HG03520 (cell line): ENCODE measurements at regions not wholly inside any gene's neighbourhood (a gene's known extent, or its start where the extent isn't known, plus 50 kb on each side); places are given as distances from the start of the nearest gene placed in this dataset.

ENCODE experiments used
- ATAC-seq: cut with Tn5 transposase; IDR thresholded peaks from one replicate; pipeline ENCODE4 v1.9.1; 2021; ENCODE audit warnings: mild to moderate bottlenecking, moderate library complexity; ENCODE audit not compliant: unreplicated experiment

DNA sequence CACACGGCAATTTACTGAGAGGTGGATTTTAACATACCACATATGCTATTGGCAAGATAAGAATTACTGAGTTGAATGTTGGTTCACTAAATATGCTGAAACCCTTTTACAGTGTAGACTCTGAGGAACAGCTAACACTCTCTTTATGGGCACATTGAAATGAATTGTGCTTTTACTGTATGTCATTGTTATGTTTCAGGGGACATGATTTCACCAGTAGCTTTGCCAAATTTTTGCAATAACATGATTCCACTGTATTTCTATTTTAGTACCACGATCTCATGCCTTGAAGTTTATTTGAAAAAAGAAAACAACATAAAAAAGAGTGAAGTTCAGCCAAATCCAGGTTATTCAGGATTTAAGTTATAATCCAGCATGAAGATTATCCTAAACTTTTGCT is 188.5 kb downstream of the HLX start:
- no peak for ATAC-seq

DNA sequence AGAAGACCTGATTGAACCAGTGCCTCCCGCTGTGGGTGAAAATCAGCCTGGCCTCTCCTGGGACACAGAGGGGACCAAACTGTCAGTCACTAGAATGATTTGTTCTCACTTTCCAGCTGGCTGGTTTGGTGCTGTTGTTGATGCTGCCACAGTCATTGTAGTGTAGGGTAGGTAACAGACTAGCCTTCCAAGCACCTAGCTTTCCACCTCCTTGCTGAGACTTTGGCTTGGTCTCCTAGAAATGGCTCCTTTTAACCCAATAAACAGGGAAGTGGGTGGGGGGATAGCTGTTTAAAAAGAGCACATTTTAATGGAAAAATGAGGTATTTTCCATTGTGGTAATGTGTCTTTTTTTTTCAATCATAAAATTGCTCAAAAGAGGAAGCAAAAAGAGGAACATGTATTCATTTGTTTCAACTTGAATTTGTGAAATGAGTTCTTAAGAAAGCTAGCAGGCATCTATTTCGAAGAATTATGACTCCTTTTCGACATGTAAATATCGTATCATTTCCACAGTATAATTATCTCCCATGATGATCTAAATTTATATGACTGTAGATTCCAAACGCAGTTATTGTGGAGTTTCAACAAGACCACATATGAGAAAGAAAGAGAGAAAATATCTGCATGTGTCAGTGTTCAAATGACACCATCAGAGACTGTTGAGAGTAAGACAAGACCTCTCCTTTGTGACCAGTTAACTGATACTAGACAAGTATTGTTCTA is 190.1 kb downstream of the HLX start:
- peak; percentile 77 for ATAC-seq

DNA sequence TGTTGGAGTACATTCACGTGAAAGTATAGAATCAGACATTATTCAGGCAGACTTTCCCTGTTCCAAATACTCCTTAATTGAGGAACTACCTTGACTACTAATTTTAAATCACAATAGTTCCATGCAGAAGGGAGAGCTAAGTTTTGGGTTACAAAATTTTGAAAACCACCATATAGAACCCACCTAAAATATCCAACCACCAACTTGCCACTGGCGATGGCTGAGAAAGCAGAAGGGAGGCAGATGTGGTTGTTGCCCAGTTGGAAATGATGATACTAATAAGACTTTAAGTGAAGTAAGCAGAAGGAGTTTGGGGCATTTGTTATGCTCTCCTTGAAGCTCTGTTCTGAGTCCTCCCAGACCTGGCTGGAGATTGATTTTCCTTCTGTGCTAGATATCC is 190.7 kb downstream of the HLX start:
- ATAC-seq = no peak

DNA sequence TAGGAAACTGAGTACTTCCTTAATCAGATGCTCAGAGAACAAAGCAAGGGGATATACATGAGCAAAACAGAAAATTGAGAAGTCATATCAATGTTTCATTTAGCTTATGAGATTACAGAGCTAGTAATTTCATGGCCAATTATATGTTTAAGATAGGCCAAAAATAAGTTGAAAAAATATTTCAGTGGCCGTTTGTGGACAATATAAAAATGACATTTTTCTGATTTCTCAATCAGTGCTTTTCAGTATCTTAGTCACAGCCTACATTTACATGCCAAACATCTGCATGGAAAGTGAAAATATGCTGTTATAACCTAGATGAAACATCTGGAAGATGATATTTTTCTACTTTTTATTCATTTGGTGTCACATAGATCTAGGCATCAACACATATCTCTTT is 192.5 kb downstream of the HLX start:
- ATAC-seq = no peak

DNA sequence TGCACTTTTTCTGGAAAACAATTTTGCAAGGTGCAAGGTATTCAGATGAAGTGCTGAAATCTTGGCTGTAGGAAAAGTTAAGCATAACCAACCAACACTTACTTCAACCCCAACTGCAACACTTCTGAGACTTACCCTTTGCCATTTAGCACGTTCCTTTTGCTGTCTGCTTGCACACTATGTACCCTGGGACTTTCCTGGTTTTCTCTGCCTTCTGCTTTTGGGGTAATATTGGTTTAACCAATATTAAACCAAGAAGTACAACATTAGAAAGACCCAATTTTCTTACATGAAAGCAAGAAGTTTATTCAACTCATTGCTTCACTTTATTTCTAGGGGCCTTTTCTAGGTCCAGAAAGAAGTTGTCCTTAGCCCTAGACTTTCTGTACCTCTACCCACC is 193.0 kb downstream of the HLX start:
- ATAC-seq = no peak

DNA sequence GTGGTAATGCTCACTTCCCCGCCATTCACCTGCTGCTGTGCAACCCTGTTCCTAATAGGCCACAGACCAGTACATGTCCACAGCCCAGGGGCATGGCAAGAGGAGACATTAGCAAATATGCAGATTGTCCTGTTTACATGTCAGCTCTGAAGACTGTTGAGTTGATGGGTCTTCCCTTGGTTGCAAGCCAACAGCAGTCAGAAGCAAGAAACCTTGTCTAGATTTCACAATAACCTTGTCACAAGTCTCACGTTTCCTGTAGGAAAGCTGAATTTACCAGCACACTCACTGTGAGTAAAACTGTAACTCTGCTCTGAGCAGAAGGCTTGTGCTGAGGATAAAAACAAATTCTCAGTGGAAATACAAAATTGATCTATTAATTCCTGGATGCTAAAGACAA is 195.1 kb downstream of the HLX start:
- ATAC-seq = peak; percentile 32

DNA sequence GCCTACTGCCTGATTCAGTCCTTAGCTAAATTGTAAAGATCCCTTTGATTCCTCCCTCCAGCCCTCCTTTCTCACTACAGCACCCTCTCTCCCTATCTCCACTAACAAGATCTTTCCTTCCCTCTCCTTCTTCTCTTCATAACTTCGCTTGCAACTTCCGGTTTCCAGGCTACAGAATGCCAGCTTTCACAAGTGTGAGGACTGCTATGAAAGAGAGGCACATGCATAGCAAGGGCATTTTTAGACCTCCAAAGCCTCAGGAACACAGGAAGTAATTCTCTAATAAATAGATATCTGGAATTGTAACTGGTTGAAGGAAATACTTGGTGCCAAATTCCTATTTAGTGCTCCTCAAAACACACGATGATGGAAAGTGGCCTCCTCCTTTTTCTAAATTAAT is 196.7 kb downstream of the HLX start:
- no peak for ATAC-seq

DNA sequence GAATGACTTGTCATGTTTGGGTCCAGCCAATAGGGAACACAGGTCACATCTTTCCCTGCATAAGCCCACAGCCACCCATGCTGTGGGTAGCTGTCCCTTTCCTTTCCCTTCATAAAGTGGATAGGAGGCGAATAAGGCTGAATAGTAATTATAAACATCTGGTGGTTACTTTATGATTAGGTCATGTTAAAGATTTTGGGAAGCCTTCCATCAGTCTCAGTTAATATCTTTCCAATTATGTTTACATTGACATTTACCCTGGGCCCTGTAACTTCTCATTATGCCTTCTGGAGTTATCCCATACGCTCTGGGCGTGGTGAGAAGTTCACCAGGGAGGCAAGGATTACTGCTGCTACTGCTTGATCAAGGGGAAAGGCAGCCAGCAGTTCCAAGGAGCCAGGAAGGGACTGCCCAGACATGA is 197.2 kb downstream of the HLX start:
- ATAC-seq = no peak

DNA sequence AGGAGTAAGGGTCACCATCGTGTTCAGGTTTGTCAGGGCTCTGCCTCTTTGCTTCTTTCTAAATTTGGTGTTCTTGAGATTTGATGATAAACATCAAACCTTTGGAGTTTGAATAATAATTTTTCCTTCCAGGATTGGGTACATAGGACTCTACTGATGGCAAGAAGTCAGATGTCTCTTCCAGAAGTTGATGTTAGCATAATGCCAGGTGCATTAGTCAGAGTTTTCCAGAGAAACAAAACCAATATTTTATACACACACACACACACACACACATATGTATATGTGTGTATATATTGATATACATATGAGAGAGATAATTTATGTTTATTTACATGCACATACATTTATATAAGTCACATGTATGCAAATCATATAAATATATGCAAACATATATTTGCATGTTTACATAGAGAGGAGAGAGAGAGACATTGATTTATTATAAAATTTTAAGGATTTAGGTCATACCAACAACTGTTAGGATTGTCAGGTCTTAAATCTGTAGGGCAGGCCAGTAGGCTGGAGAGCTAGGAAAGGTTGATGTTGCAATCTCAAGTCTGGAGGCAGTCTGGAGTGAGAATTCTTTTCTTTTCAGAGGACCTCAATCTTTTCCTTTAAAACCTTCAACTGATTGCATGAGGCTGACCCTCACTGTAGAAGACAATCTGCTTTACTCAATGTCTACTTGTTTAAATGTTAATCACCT is 199.2 kb downstream of the HLX start:
- no peak for ATAC-seq

DNA sequence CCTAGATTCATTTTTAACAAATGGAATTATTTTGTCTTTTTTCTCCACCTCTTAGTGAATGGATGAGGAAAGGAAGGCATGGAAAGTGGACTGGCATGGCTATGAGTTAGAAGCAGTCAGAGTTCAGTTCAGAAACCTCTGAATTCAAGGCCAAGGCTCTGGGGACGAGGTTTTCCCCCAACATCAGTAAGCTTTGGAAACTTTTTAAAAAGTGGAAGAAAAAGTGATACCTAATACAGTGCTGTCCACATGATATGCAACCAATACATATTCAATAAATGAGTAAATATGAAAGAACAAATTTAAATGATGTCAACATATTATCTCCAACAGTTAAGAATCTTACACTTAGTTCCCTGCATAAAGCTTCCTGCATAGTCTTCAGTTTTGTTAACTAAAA is 204.7 kb downstream of the HLX start:
- ATAC-seq = no peak

DNA sequence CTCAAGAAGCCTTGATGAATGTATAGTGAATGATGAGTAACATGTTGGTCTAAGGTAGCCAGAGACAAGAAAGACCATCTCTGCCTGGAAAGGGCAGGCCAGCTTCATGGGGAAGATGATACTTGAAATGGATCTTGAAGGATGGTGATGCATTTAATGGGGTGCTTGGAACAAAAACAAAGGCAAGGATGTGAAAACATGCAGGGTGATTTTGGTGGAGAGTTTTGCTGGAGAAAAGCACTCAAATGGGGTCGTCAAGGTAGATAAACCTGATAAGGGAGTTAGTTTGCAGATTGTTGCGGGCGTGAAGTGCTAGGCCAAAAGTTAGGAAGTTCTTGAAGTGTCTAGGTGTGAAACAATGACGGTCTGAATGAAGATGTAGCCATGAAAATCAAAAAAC is 205.4 kb downstream of the HLX start:
- no peak for ATAC-seq

DNA sequence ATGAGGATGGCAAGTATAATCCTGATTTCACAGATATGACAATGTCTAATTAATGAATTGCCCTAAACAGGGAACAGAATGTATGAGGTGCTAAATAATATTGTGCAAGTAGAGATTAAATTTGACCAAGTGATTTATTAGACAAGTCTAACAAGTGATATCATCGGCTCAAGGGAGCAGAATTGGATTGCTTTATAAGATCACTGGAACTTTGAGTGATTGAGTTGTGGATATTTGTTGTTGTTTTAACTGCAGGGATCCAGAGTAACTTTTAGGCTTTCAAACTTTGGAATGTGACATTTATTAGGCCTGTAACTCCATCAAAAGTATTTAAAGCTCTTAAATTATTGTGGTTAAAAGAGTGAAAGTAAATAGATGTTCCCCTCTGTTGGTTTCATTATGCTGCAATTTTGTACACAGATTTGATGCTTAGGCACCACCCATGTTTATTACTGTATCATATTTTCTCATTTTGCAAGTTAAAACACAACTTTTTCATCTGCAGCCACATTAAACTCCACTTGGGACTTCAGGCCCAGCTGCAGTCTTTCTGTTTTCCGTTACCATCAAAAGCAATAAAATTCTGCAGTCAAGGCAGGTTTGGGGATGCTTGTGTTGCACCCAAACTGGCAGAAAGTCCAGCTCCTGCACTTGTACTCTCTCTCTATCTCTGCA is 206.6 kb downstream of the HLX start:
- ATAC-seq = no peak

DNA sequence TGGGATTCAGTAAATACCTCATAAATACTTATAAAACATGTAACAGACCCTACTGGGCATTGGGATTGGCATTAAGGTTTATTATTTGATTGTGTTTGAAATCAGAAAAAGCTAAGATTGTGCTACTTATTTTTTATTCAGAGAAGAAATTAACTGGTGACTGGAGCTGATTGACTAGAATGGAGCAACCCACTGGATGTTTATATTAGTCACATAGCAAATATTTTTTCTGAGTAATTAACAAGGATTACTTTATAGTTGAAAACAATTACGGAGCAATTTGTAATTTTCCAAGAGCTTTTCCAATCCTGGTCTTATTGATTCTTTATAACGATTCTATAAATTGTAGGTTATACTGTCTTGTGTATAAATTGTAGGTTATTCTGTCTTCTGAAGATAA is 208.7 kb downstream of the HLX start:
- ATAC-seq = no peak

DNA sequence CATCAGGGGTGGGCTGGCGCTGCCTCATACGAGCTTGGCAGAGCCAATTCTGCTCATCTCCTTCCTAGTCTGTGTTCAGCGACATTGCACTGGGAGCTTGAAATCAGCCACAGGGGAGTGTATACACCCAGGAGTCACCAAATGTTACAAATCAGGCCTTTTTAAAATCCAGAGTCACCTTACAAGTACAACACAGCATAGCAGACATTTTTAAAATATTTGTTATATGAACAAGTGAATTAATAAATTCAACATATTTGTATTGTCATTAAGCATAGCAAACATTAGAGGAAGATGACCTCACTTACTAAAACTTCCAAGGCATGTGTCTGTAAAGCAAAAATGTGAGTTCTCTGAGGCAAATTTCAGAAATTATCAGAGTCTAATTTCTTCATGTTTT is 210.0 kb downstream of the HLX start:
- no peak for ATAC-seq

DNA sequence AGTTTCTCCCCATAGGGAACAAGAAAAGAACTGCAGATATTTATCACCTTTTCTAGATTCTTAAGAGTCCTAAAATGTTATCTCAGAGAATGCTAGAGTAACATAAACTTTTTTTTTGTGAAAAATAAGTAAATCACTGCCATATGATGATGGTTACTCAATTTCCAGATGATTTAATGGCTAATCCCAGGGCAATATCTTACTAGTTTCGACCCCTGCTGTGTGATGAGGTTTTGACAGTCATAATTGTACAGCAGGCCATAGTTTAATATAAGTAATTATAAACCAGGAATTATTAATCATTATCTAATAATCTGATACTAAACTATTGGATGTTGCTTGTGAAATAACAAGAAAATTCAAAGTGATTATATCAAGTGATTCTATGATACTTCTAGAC is 210.6 kb downstream of the HLX start:
- ATAC-seq = no peak

DNA sequence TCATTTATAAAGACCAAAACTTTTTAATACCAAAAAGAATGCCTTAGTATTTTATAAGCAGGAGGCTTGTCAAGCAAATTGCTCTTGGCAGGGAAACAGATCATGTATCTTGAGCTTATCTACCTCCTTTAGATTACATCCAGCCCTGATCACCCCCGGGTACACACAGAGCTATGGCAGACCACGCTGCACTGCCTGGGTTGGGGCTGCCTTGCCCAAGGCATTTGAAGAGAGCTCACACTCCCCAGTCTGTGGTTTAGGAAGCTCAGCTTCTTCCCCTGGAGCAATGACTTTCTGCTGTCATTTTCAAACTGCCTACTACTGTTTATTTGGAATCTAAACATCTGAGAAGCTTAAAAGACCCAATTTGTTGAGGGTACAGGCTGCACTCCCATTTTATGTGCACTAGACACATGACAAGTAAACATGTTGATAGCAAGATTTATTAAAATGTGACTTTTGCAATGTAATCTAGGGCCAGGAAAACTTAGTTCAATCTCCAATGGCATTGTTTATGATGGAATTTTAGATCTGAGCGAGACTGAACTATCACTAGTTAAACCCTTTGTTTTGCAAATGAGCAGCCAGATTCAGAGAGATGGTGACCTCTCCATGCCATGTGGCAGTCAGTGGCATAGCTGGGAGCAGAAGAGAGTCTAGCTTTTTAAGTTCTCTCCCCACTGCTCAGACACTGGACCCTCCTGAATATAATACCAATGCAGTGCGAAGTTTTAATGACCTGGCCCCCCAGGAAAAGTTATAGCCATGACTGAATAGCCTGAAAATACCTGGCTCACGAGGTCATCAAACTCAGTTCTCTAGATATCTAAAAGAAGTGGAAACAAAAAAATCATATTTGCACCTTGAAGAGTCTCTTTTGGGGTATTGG is 214.9 kb downstream of the HLX start:
- ATAC-seq = no peak

DNA sequence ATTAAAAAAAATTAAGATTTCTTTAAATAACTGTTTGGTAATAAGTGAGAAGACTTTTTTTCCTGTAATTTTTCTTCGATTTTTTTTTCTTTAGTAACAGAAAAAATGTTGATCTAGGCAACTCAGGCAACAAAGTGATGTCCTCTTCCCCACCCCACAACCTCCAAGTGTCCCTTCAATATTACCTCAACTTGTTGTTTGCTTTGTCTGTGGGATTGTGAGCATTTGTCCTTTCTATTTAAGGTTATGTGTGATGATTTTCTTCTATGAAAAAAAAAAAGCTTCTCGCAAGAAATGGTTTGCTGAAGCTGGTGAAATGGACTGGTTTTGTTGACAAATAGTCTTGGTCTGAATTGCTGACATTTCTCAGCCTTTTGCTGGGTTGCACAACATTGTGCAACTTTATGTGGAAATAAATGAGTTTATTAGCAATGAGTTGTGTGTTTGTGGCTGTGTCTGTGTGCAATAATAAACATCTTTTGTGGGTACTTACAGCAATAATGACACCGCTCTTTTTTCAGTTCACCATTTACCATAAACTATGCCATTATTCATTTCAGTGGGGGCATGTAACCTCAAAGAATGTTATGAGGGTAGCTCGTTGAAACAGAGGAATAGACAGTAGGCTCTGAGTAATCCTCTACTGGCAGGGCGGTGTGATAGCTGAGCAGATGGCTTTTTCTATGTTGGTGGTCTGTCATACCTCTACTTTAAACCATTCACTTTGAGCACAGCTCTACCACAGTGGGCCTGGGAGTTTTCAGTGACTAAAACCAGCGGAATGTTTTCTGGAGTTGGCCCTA is 218.4 kb downstream of the HLX start:
- ATAC-seq = no peak

DNA sequence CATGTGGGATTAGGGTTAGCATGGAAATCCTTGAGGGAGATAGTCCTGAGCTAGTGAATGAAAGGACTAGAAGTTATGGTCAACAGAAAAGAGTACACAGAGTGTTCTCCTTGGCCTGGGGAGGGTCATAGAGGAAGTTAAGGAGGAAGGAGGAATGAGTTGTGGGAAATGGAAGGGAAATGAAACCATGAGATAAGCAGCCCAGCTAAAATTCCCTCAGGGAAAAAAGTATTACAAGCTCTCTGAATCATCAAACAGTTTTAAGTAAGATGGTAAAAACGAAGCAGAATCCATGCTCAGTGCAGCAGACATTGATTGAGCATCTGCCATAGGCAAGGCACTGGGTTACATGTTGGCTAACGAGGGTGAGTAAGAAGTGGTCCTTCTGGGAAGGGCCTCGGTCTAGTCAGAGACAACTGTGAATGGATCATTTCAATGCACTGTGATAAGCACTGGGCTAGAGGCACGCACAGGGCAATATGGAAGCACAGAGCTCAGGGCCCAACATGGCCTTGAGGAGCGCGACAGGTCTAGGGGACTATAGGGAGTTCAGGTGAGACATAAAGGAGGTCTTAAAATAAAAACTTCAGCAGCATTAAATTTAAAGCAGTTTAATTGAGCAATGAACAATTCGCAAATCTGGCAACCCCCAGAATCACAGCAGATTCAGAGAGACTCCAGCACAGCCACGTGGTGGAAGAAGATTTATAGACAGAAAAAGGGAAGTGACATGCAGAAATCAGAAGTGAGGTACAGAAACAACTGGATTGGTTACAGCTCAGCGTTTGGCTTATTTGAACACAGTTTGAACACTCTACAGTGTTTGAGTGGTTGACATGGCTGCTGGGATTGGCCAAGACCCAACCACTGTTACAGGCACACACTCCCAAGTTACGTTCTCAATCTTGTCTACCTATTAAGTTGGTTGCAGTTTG is 219.5 kb downstream of the HLX start:
- ATAC-seq = no peak
